ENCODE measurements at regions not wholly inside any gene's neighbourhood (a gene's known extent, or its start where the extent isn't known, plus 50 kb on each side); places are given as distances from the start of the nearest gene placed in this dataset.
A peak's percentile ranks its signal among the peaks of the same experiment; 100 is the strongest.

- no peak for DNase-seq (ENCODE audit: low read depth)
- TF ChIP-seq CTCF (IDR thresholded peaks at IDR 0.05; ENCODE audit: insufficient read depth, low read length, severe bottlenecking): no peak
- no peaks in the 10 kb centered on the region for H3K27me3 ChIP-seq (ENCODE audit: control insufficient read depth, insufficient read depth, low read length)
- H3K4me3 ChIP-seq (ENCODE audit: low read depth, low read length): no peak overlapping the region
- FAIRE-seq: no peak
- H3K36me3 ChIP-seq (ENCODE audit: control insufficient read depth, insufficient read depth, low read length): no peaks in the 10 kb centered on the region
Observed at GRCh38 chr19:28655054-28655453, 557.9 kb downstream of the UQCRFS1 start.

- FAIRE-seq (peak; percentile 13), DNase-seq (ENCODE audit: low read depth) (no peak)
- no peaks in the 10 kb centered on the region for H3K27me3 ChIP-seq (ENCODE audit: control insufficient read depth, insufficient read depth, low read length)
- no peak overlapping the region for H3K4me3 ChIP-seq (ENCODE audit: low read depth, low read length)
- no peak for TF ChIP-seq CTCF (IDR thresholded peaks at IDR 0.05; ENCODE audit: insufficient read depth, low read length, severe bottlenecking)
- no peaks in the 10 kb centered on the region for H3K36me3 ChIP-seq (ENCODE audit: control insufficient read depth, insufficient read depth, low read length)
Observed at GRCh38 chr19:28652765-28653164, 560.2 kb downstream of the UQCRFS1 start.

- FAIRE-seq (no peak), DNase-seq (ENCODE audit: low read depth) (no peak)
- no peak for TF ChIP-seq CTCF (IDR thresholded peaks at IDR 0.05; ENCODE audit: insufficient read depth, low read length, severe bottlenecking)
- Histone ChIP-seq H3K4me3 (ENCODE audit: low read depth, low read length) (no peak overlapping the region), H3K27me3 (ENCODE audit: control insufficient read depth, insufficient read depth, low read length) (no peaks in the 10 kb centered on the region), H3K36me3 (ENCODE audit: control insufficient read depth, insufficient read depth, low read length) (no peaks in the 10 kb centered on the region)
Observed at GRCh38 chr19:28646629-28647028, 566.3 kb downstream of the UQCRFS1 start.

- H3K27me3 ChIP-seq (ENCODE audit: control insufficient read depth, insufficient read depth, low read length): no peaks in the 10 kb centered on the region
- no peak overlapping the region for H3K4me3 ChIP-seq (ENCODE audit: low read depth, low read length)
- no peak for TF ChIP-seq CTCF (IDR thresholded peaks at IDR 0.05; ENCODE audit: insufficient read depth, low read length, severe bottlenecking)
- FAIRE-seq (no peak), DNase-seq (ENCODE audit: low read depth) (no peak)
- H3K36me3 ChIP-seq (ENCODE audit: control insufficient read depth, insufficient read depth, low read length): no peaks in the 10 kb centered on the region
Observed at GRCh38 chr19:28644169-28644775, 568.7 kb downstream of the UQCRFS1 start.

GRCh38 chr19:28642787-28643683, 569.9 kb downstream of the UQCRFS1 start:
- TF ChIP-seq CTCF (IDR thresholded peaks at IDR 0.05; ENCODE audit: insufficient read depth, low read length, severe bottlenecking): no peak
- Histone ChIP-seq H3K27me3 (ENCODE audit: control insufficient read depth, insufficient read depth, low read length) (no peaks in the 10 kb centered on the region), H3K4me3 (ENCODE audit: low read depth, low read length) (no peak overlapping the region), H3K36me3 (ENCODE audit: control insufficient read depth, insufficient read depth, low read length) (no peaks in the 10 kb centered on the region)
- FAIRE-seq (no peak), DNase-seq (ENCODE audit: low read depth) (no peak)

Measured in bronchial epithelial cell (primary cell).